DMS114 treated with DMSO at 0.1 percent for 48 hours (cell line): ENCODE measurements at regions not wholly inside any gene's neighbourhood (a gene's known extent, or its start where the extent isn't known, plus 50 kb on each side); places are given as distances from the start of the nearest gene placed in this dataset.

Experiments
- DNase-seq: peaks from one replicate; lab custom pipeline; 2025; ENCODE audit not compliant: unreplicated experiment; lab: John Stamatoyannopoulos, UW

DNA sequence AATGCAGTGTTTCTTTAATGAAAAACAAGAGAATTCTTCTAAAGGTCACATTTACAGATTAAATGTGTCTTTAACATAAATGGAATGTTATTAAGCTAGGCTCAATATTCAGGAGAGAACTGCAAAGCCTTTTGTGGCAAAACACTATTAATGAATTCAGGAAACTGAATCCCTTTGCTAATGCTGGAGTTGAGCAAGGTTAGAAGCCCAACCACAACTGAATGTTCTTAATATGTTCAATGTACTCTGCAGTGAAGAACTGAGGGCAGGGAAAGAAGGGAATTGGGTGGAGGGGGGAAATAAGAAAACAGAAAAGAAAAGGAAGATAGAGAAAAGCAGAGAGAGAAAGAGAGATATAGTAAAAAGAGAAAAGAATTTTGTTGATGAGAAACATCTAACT is 276.7 kb upstream of the TMEM161B start:
- no peak for DNase-seq

GRCh38 chr5:88544671-88545070 is 276.0 kb upstream of the TMEM161B start:
- no peak for DNase-seq

DNA sequence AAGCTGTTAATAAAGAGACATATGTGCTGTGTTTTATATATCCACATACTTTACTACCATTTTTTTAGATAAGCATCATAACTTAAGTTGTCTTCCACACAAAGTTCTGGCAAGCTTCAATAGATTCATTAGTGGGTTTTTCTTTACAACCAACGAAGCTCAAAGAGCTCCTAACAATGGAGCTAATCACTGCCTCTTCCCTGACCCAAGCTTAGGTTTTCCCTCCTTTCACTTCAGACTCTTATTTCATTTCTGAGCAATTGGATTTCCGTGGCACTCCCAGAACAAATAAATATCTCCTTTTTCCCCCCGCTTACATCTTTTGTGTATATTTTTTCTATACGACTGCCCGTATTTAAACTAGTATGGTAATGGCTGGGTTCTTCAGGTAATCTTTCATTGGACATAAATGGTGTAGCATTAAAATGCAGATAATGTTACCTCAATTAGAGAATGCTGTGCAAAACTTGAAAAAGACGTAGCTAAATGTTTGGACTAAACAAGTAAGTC is 275.5 kb upstream of the TMEM161B start:
- DNase-seq = no peak

DNA sequence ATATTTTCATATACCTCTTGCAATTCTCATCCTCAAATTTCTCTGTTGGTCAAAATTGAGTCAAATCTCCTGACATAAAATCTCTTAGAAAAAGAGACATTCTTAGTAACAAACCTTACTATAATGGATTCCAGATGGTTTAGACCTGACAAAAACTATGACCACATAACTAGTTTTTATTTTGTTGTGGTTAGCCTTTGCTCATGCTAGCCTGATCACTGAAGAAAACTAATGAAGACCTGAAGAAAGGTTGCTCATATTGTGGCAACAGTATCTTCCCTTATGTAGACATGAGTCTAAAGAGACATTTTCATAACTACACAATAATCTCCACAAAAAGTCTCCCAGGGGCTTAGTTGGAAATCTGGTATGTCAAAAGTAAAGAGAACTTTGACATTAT is 274.1 kb upstream of the TMEM161B start:
- DNase-seq = no peak

- DNase-seq = no peak
Measured at GRCh38 chr5:88540471-88541115, 271.9 kb upstream of the TMEM161B start.

- no peak for DNase-seq
Measured at GRCh38 chr5:88539693-88540365, 271.2 kb upstream of the TMEM161B start.

DNA sequence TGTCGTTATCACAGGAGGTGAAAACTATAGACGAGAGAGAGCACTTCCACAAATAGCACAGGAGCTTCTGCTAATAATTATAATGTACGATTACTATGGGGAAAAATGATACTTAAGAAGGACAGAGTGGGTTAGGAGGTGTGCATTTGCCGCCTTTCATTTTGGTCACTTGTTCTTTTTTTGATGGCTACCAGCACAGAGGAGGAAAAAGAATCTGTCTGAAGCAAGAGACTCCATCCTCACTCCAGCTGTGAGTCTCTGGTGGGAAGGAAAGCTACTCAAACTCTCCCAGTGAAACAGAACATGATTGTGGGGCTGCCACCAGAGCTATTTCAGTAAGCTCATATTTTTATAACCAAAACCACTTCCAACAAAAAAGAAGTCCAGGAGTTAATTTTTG is 270.4 kb upstream of the TMEM161B start:
- DNase-seq = no peak

- no peak for DNase-seq
Measured at GRCh38 chr5:88536146-88536545, 267.5 kb upstream of the TMEM161B start.

DNA sequence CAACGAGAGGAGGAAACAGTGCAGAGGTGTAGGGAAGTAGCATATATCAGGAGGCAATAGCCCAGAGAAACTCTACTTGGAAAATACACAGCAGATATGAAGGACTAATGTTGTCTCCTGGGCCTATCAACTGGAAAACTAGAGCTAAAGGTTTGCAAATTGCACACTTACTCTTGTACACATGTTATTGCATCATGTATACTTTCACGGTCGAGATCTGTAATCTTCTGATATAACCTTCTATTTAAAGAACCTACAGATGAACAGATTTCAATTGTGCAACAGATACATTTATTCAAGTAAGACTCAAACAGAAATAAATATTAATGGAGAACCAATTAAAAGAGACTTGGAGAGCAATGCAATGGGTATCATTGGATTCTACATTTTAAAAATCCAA is 256.3 kb upstream of the TMEM161B start:
- no peak for DNase-seq

GRCh38 chr5:88519066-88519465 is 250.4 kb upstream of the TMEM161B start:
- DNase-seq = no peak

DNA sequence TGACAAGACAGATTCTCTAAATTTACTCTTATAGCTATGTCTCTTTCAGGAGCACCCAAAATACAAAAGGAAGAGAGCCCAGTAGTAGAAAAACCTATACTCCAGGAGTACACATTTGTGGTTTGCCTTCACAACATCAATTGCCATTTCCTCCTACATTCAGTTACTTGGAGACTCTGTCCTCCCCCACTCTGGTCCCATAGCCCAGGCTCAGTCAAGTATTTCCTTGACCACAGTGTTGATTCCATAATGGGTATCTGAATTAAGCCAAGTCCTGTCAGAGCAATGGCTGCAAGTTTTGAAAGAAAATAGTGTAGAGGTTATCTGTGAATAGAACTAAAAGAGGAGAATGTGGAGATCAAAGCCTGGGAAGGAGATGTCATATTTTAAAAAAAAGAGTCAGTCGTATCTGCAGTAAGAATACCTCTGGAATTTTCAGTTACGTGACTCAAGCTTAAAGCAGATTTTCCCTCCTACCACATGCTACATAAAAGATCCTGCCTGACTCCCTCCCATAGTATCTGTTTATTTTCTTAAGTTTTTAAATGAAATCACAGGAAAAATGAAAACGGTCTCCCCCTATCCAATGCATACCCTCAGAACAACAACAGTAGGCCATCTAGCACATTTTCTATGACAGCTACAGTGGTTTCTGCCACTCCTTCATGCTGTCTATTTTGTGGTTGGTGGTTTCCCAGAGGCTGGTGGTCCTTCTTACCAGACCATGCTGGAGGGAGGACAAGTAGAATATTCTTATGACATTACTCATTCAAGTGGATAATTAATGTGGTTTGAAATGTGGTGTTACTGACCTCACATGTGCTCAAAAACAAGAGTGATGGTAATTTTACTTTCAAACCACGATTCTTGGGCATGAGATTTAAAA is 249.7 kb upstream of the TMEM161B start:
- DNase-seq = no peak

DNA sequence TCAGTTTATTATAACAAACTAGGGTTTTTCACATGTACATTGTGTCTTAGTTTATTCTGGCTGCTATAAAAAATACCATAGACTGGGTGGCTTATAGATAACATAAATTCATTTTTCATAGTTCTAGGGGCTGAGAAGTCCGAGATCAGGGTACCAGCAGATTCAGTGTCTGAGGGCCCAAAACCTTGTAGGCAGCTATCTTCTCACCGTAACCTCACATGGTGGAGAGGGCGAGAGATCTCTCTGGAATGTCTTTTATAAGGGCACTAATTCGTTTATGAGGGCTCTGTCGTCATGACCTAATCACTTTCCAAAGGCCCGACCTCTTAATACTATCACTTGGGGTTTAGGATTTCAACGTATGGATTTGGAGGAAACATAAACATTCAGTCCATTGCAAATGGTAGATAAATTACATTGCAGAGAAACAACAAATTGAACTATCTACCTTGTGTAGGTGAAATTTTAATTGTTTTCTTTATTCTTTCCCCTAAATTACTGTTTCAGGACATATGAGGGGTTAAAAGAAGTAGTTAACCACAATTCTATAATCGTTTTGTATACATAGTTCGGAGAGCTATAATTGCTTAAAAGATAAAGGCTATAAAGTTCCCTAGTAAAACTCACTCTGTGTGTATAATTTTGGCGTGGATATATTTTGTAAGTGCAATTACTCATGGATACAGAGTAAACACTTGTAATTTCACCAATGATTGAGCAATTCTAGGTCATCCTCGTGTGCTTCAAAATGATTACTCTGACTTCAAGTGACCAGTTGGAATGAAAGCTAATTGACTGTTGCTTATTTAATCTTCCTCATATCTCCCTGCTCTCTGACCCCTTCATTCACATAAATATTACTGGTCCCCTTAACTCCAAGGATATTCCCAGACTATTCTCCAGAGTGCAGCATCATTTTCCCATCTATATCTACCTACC is 247.5 kb upstream of the TMEM161B start:
- DNase-seq = no peak

DNA sequence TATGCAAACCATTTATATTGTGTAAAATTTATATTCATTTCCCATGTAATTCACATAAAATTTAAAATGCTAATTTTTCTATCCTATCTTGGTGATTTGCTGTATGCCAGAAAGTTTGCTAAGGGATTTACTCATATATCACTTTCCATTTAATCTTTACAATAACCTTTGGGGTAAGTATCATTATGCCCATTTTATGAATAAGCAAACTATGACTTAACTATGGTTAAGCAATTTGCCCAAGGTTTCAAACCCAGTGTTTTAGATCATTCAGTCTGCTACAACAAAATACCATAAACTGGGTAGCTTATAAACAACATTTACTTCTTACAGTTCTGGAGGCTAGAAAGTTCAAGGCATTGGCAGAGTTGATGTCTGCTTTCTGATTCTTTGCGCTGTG is 246.4 kb upstream of the TMEM161B start:
- no peak for DNase-seq

- DNase-seq = no peak
Measured at GRCh38 chr5:88509403-88509802, 240.8 kb upstream of the TMEM161B start.

DNA sequence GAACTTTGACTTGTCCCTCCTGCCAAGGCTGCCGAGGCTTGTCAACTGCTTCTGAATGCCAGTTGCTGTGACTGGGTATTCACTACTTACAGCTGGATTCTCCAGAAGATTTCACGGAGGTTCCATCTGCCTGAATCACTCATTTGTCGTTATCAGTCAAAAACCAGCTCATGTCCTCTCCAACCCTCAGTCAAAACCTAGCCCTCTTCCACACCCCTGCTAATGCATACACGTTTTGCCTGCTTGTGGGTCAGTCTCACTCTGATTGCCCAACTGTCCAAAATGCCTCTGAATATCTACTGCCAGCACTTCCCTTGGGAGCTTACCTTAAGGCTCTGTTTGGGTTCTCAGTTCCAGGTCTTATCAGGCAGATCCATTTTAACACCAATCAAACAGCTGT is 238.6 kb upstream of the TMEM161B start:
- no peak for DNase-seq

GRCh38 chr5:88503406-88503805 is 234.8 kb upstream of the TMEM161B start:
- no peak for DNase-seq

DNA sequence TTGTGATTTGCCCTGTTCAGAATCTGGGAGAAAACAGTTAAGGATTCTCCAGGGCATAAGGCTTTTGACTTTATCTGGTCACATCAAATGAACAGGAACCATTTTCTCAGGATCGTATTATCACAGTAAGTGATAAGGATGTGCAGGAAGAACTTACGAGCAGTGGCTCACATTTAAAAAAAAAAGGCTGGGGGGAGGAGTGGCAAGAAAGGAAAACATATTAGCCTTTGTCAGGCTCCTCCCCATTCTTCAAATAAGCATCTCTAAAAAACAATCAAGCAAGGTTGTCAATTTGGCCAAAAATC is 234.3 kb upstream of the TMEM161B start:
- no peak for DNase-seq

DNA sequence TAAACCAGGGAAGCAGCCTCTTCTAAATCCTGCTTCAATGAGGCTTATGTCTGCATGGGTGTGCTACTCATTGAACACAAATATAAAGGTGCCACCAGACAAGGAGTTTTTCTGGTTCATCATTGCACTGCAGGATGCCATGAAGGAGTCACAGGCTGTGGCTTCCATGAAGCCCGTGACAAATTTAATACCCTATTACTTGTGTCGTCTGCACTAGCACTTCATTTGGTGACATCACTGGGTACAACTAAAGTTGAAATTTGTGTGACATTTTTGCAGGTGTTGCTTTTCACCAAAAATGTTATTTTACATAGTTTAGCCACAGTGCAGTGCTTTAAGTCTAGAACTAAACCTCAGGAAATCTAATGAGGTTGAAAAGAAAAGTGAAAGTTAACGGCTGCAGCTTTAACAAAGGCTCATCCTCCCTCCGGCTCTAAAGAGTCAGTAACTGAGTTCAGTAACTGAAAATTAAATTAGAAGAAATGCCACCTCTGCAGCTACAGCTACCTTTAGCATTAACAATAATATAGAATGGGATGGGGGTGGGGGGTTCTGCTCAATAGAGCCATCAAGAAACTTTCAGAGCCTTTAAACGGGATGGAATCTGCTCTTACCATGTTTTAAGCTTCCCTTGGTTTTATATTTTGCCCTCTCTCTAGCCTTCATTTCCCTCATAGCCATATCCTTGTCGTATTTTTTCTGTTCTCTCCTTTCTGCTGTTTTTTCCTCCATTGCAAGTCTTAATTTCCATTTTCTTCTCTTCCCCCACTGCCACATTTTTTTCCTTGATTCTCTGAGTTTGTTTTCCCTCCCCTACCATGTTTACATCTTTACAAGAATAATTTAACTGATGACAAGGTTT is 233.8 kb upstream of the TMEM161B start:
- DNase-seq = no peak

DNA sequence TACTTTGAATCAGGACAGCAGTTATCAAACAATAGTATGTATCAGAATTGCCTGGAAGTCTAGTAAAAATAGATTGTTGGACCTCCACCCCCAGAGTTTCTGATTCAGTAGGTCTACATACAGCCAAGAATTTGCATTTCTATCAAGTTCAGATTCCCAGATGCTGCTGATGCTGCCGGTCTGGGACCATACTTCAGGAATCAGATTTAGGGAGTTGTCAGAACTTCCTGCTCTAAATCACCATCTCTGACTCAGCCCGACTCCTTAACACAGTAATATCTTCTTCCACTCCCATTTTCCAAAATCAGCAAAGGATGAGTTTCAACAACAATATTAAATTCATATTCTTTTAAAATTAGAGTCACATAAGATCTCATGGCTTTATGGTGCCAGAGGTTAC is 227.2 kb upstream of the TMEM161B start:
- no peak for DNase-seq

- DNase-seq = no peak
Measured at GRCh38 chr5:88490874-88491273, 222.2 kb upstream of the TMEM161B start.
